IMR-90 (cell line): ENCODE measurements at regions not wholly inside any gene's neighbourhood (a gene's known extent, or its start where the extent isn't known, plus 50 kb on each side); places are given as distances from the start of the nearest gene placed in this dataset.

ENCODE experiments used
- ATAC-seq: fragments of 200-7000 bp; cut with Tn5 transposase; 2 replicates; pipeline ENCODE4 v1.9.1; 2020; ENCODE audit warnings: low read depth, mild to moderate bottlenecking, moderate library complexity
- BruUV-seq: library from RNA; stranded (reverse); fragments of 400-500 nt; replicated peaks from 2 replicates; lab custom pipeline; 2021; lab: Mats Ljungman, UMichigan
- CTCF ChIA-PET: fragments of 300-600 bp; formaldehyde crosslinking; extraction: SDS; loops from one replicate; lab custom pipeline; 2021; ENCODE audit warnings: antibody characterized with exemption; lab: Yijun Ruan, JAX
- POLR2A ChIA-PET: fragments of 300-600 bp; sonication (Branson Sonifier 250); formaldehyde crosslinking; loops from one replicate; lab custom pipeline; 2022; ENCODE audit warnings: antibody characterized with exemption; ENCODE audit not compliant: unreplicated experiment; lab: Charles Lee
- DNase-seq: peaks from one replicate; pipeline ENCODE4 v3.0.0; 2013
- H2AFZ ChIP-seq: replicated peaks from 2 replicates; pipeline ENCODE3; 2013; ENCODE audit warnings: low read length, mild to moderate bottlenecking; ENCODE audit not compliant: poor library complexity
- H2AK5ac ChIP-seq: 2 replicates; pipeline ENCODE4 v1.6.1; 2013; ENCODE audit warnings: low read depth, low read length, inconsistent platforms
- H2AK9ac ChIP-seq: replicated peaks from 2 replicates; pipeline ENCODE3; 2013; ENCODE audit warnings: mild to moderate bottlenecking, low read depth, low read length, moderate library complexity; ENCODE audit not compliant: poor library complexity
- H2BK120ac ChIP-seq: 2 replicates; pipeline ENCODE4 v1.6.1; 2013; ENCODE audit warnings: low read depth, low read length, inconsistent platforms
- H2BK15ac ChIP-seq: 3 replicates; pipeline ENCODE4 v1.6.1; 2013; ENCODE audit warnings: low read depth, low read length, inconsistent platforms
- H2BK20ac ChIP-seq: 2 replicates; pipeline ENCODE4 v1.6.1; 2013; ENCODE audit warnings: low read depth, mild to moderate bottlenecking, inconsistent platforms, low read length, moderate library complexity
- H2BK5ac ChIP-seq: 2 replicates; pipeline ENCODE4 v1.6.1; 2013; ENCODE audit warnings: mild to moderate bottlenecking, low read depth, low read length, inconsistent platforms; ENCODE audit not compliant: poor library complexity, severe bottlenecking
- H3K14ac ChIP-seq: replicated peaks from 2 replicates; pipeline ENCODE4 v1.6.1; 2013; ENCODE audit warnings: low read depth, low read length, inconsistent platforms
- H3K18ac ChIP-seq: 2 replicates; pipeline ENCODE4 v1.6.1; 2013; ENCODE audit warnings: low read depth, low read length, control low read depth
- H3K23ac ChIP-seq: 2 replicates; pipeline ENCODE4 v1.6.1; 2013; ENCODE audit warnings: low read depth, low read length, inconsistent platforms
- H3K27ac ChIP-seq: 2 replicates; pipeline ENCODE4 v1.5.1; 2013; ENCODE audit warnings: mild to moderate bottlenecking, control low read depth, low read length; ENCODE audit not compliant: insufficient read depth
- H3K27me3 ChIP-seq: 2 replicates; pipeline ENCODE4 v1.6.1; 2013; ENCODE audit warnings: low read length; ENCODE audit not compliant: control insufficient read depth, insufficient read depth
- H3K36me3 ChIP-seq: 2 replicates; pipeline ENCODE4 v1.6.1; 2013; ENCODE audit warnings: low read length, mixed read lengths; ENCODE audit not compliant: control insufficient read depth, insufficient read depth
- H3K4ac ChIP-seq: 2 replicates; pipeline ENCODE4 v1.6.1; 2013; ENCODE audit warnings: low read depth, low read length, inconsistent platforms
- H3K4me1 ChIP-seq: 2 replicates; pipeline ENCODE4 v1.6.1; 2013; ENCODE audit warnings: low read length, mixed read lengths; ENCODE audit not compliant: control insufficient read depth, insufficient read depth
- H3K4me2 ChIP-seq: 2 replicates; pipeline ENCODE4 v1.6.1; 2013; ENCODE audit warnings: low read depth, mild to moderate bottlenecking, control low read depth, low read length, moderate library complexity
- H3K4me3 ChIP-seq: 2 replicates; pipeline ENCODE4 v1.5.1; 2013; ENCODE audit warnings: low read depth, mild to moderate bottlenecking, control low read depth, low read length, moderate library complexity; ENCODE audit not compliant: insufficient read depth
- H3K56ac ChIP-seq: 2 replicates; pipeline ENCODE4 v1.6.1; 2013; ENCODE audit warnings: low read length, inconsistent platforms; ENCODE audit not compliant: insufficient read depth; ENCODE audit errors: extremely low read depth
- H3K79me1 ChIP-seq, 2 experiments: 2 replicates each; pipeline ENCODE4 v1.6.1; 2013; ENCODE audit warnings: low read length in 2 of 2, inconsistent platforms in 1 of 2, low read depth in 1 of 2
- H3K9ac ChIP-seq: 2 replicates; pipeline ENCODE4 v1.6.1; 2013; ENCODE audit warnings: low read depth, low read length, control low read depth
- H3K9me1 ChIP-seq: 2 replicates; pipeline ENCODE4 v1.6.1; 2013; ENCODE audit warnings: low read length, inconsistent platforms; ENCODE audit not compliant: insufficient read depth
- H3K9me3 ChIP-seq: 2 replicates; pipeline ENCODE4 v1.6.1; 2013; ENCODE audit warnings: low read length; ENCODE audit not compliant: control insufficient read depth, insufficient read depth
- H4K20me1 ChIP-seq: 2 replicates; pipeline ENCODE4 v1.6.1; 2013; ENCODE audit warnings: low read length, inconsistent platforms; ENCODE audit not compliant: insufficient read depth
- H4K5ac ChIP-seq: 2 replicates; pipeline ENCODE4 v1.6.1; 2013; ENCODE audit warnings: mild to moderate bottlenecking, low read depth, low read length, control low read depth
- H4K8ac ChIP-seq, 2 experiments: 2 replicates each; pipeline ENCODE4 v1.6.1; 2013; ENCODE audit warnings: low read depth in 2 of 2, low read length in 2 of 2, control low read depth in 1 of 2, inconsistent platforms in 1 of 2
- H4K91ac ChIP-seq: 2 replicates; pipeline ENCODE4 v1.6.1; 2013; ENCODE audit warnings: low read depth, low read length, inconsistent platforms; ENCODE audit not compliant: insufficient read depth
- BHLHE40 ChIP-seq: fragments of 150-350 bp; IDR thresholded peaks from 2 replicates; pipeline ENCODE4 v1.6.1; 2016; ENCODE audit warnings: mild to moderate bottlenecking, low read depth, low read length
- CEBPB ChIP-seq: IDR thresholded peaks from 2 replicates; pipeline ENCODE4 v1.6.1; 2012; ENCODE audit warnings: low read depth, low read length, improper control_type of control experiment
- CHD1 ChIP-seq: IDR thresholded peaks from 2 replicates; pipeline ENCODE4 v1.6.1; 2012; ENCODE audit warnings: low read depth, low read length, improper control_type of control experiment
- CTCF ChIP-seq: conservative IDR thresholded peaks from 2 replicates; pipeline ENCODE4 v1.5.1; 2012; ENCODE audit warnings: mild to moderate bottlenecking, low read depth, low read length, improper control_type of control experiment
- ELK1 ChIP-seq: fragments of 150-350 bp; IDR thresholded peaks from 2 replicates; pipeline ENCODE4 v1.6.1; 2016; ENCODE audit warnings: low read depth, mild to moderate bottlenecking, low read length, moderate library complexity, borderline replicate concordance
- FOS ChIP-seq: fragments of 150-350 bp; IDR thresholded peaks from 2 replicates; pipeline ENCODE4 v1.6.1; 2016; ENCODE audit warnings: low read depth, low read length
- MAFK ChIP-seq: IDR thresholded peaks from 2 replicates; pipeline ENCODE4 v1.6.1; 2012; ENCODE audit warnings: low read depth, low read length, improper control_type of control experiment
- MAZ ChIP-seq: IDR thresholded peaks from 2 replicates; pipeline ENCODE4 v1.6.1; 2012; ENCODE audit warnings: low read depth, mild to moderate bottlenecking, low read length, improper control_type of control experiment, moderate library complexity, borderline replicate concordance
- MXI1 ChIP-seq: IDR thresholded peaks from 2 replicates; pipeline ENCODE4 v1.6.1; 2012; ENCODE audit warnings: low read depth, mild to moderate bottlenecking, low read length, moderate library complexity, borderline replicate concordance
- NFE2L2 ChIP-seq: fragments of 150-350 bp; IDR thresholded peaks from 2 replicates; pipeline ENCODE4 v1.6.1; 2016; ENCODE audit warnings: low read depth, mild to moderate bottlenecking, low read length
- POLR2A ChIP-seq: IDR thresholded peaks from 2 replicates; pipeline ENCODE4 v1.6.1; 2012; ENCODE audit warnings: mild to moderate bottlenecking, low read depth, low read length
- RAD21 ChIP-seq: IDR thresholded peaks from 2 replicates; pipeline ENCODE4 v1.6.1; 2012; ENCODE audit warnings: low read length, improper control_type of control experiment
- RCOR1 ChIP-seq: IDR thresholded peaks from 2 replicates; pipeline ENCODE4 v1.6.1; 2012; ENCODE audit warnings: mild to moderate bottlenecking, low read length, improper control_type of control experiment; ENCODE audit not compliant: insufficient replicate concordance
- RFX5 ChIP-seq: IDR thresholded peaks from 2 replicates; pipeline ENCODE4 v1.8.0; 2012; ENCODE audit warnings: low read depth, mild to moderate bottlenecking, low read length, moderate library complexity
- SMC3 ChIP-seq: fragments of 150-350 bp; IDR thresholded peaks from 2 replicates; pipeline ENCODE4 v1.6.1; 2016; ENCODE audit warnings: low read depth, mild to moderate bottlenecking, antibody characterized with exemption, low read length, moderate library complexity
- USF2 ChIP-seq: fragments of 150-350 bp; IDR thresholded peaks from 2 replicates; pipeline ENCODE4 v1.6.1; 2017; ENCODE audit warnings: mild to moderate bottlenecking, antibody characterized with exemption, low read length, low read depth
- WGBS, 2 experiments: methylation state at CpG; one replicate each; pipeline versions ENCODE4 v1.1.5 to v1.1.7; 2013; ENCODE audit warnings: missing lambda C conversion rate in 2 of 2; ENCODE audit not compliant: insufficient read length in 1 of 2; ENCODE audit errors: extremely low coverage in 2 of 2; 5-methylcytosine and 5-hydroxymethylcytosine counted together
- dilution Hi-C: fragments of 300-500 bp; cut with HindIII; formaldehyde crosslinking; loops from one replicate; pipeline ENCODE4 v1.14.3; 2018; ENCODE audit warnings: low sequenced_read_pairs; ENCODE audit not compliant: unreplicated experiment
- in situ Hi-C: fragments of 300-500 bp; cut with MboI; formaldehyde crosslinking; loops from 3 replicates; pipeline ENCODE4 v1.14.3; 2019; ENCODE audit warnings: low sequenced_read_pairs, inconsistent platforms, mixed read lengths
- intact Hi-C: fragments of 100-400 bp; cut with micrococcal nuclease; formaldehyde crosslinking; loops from 2 replicates; pipeline ENCODE4 v1.10.0; 2022

GRCh38 chr18:76102626-76103025, 392.4 kb downstream of the ZNF516 start:
- no peak for ATAC-seq
- no CpG with 5 or more reads among the region's 5 CpGs for WGBS, 2 experiments
- H4K20me1 ChIP-seq = no peaks in the 10 kb centered on the region

More at GRCh38 chr18:76102626-76103025, 392.4 kb downstream of the ZNF516 start:
- Histone ChIP-seq H3K4ac (no peak overlapping the region), H2BK15ac (no peak overlapping the region), H2AK5ac (no peak overlapping the region), H2BK5ac (no peak overlapping the region), H3K9ac (no peak overlapping the region), H3K4me2 (no peak overlapping the region), H3K23ac (no peak overlapping the region), H2AK9ac (no peak overlapping the region), H3K27ac (no peak overlapping the region), H3K4me3 (no peak overlapping the region), H3K79me1 (no peaks in the 10 kb centered on the region), H3K18ac (no peak overlapping the region), H3K36me3 (no peaks in the 10 kb centered on the region), H4K8ac (no peak overlapping the region), H3K9me1 (no peaks in the 10 kb centered on the region), H2BK120ac (no peak overlapping the region), H2BK20ac (no peak overlapping the region), H3K14ac (no peak overlapping the region), H3K27me3 (no peaks in the 10 kb centered on the region), H4K5ac (no peak overlapping the region), H3K4me1 (no peaks in the 10 kb centered on the region), H2AFZ (no peak overlapping the region), H3K56ac (no peak overlapping the region), H3K9me3 (peaks cover 15% of the 10 kb centered on the region), H4K91ac (no peak overlapping the region)
- intact Hi-C loops = no loop called here
- CTCF ChIA-PET = no interaction called here
- dilution Hi-C loops = no loop called here
- in situ Hi-C loops = no loop called here
- BruUV-seq = no TSS peak
- POLR2A ChIA-PET = no interaction called here
- DNase-seq = no peak
- TF ChIP-seq RCOR1 (no peak), CHD1 (no peak), FOS (no peak), CTCF (no peak), SMC3 (no peak), MAZ (no peak), MAFK (no peak), MXI1 (no peak), RFX5 (no peak), RAD21 (no peak), USF2 (no peak), NFE2L2 (no peak), POLR2A (no peak), ELK1 (no peak), CEBPB (no peak), BHLHE40 (no peak)
